SK-N-SH treated with all-trans-retinoic acid at 6 μM for 48 hours (cell line): ENCODE measurements at regions not wholly inside any gene's neighbourhood (a gene's known extent, or its start where the extent isn't known, plus 50 kb on each side); places are given as distances from the start of the nearest gene placed in this dataset.

Source experiments
- ATAC-seq: fragments of 200-7000 bp; cut with Tn5 transposase; 3 replicates; pipeline ENCODE4 v1.9.1; 2020; ENCODE audit warnings: mild to moderate bottlenecking, moderate library complexity
- ARNTL ChIP-seq: fragments of 450-650 bp; formaldehyde crosslinking; IDR thresholded peaks from 2 replicates; pipeline ENCODE4 v1.5.0; 2020; ENCODE audit warnings: low read depth, mild to moderate bottlenecking, moderate library complexity, borderline replicate concordance
- BACH2 ChIP-seq: fragments of 250-450 bp; sonication (Bioruptor Pico); IDR thresholded peaks from 2 replicates; pipeline ENCODE4 v1.9.0; 2021; ENCODE audit warnings: mild to moderate bottlenecking, borderline replicate concordance
- ESRRG ChIP-seq: fragments of 250-450 bp; sonication (Bioruptor Pico); IDR thresholded peaks from 2 replicates; pipeline ENCODE4 v1.6.1; 2021; ENCODE audit warnings: mild to moderate bottlenecking
- GLIS3 ChIP-seq: fragments of 250-450 bp; sonication (Bioruptor Pico); IDR thresholded peaks from 2 replicates; pipeline ENCODE4 v1.5.0; 2020; ENCODE audit warnings: mild to moderate bottlenecking, moderate library complexity
- ISL1 ChIP-seq: fragments of 250-450 bp; sonication (Bioruptor Pico); IDR thresholded peaks from 2 replicates; pipeline ENCODE4 v2.1.2; 2022; ENCODE audit warnings: mild to moderate bottlenecking, moderate library complexity
- OSR1 ChIP-seq: fragments of 250-450 bp; sonication (Bioruptor Pico); IDR thresholded peaks from 2 replicates; pipeline ENCODE4 v1.8.0; 2022; ENCODE audit warnings: moderate library complexity, mild to moderate bottlenecking, inconsistent platforms
- PATZ1 ChIP-seq: fragments of 250-450 bp; sonication (Bioruptor Pico); IDR thresholded peaks from 2 replicates; pipeline ENCODE4 v1.8.0; 2020; ENCODE audit warnings: mild to moderate bottlenecking, moderate library complexity, borderline replicate concordance
- RARB ChIP-seq: fragments of 250-450 bp; sonication (Bioruptor Pico); IDR thresholded peaks from 2 replicates; pipeline ENCODE4 v1.8.0; 2021; ENCODE audit warnings: mild to moderate bottlenecking, moderate library complexity
- SNAI2 ChIP-seq: fragments of 250-450 bp; sonication (Bioruptor Pico); IDR thresholded peaks from 2 replicates; pipeline ENCODE4 v1.5.0; 2020; ENCODE audit warnings: mild to moderate bottlenecking, moderate library complexity
- TCF4 ChIP-seq: fragments of 250-450 bp; sonication (Bioruptor Pico); IDR thresholded peaks from 2 replicates; pipeline ENCODE4 v1.8.0; 2021; ENCODE audit warnings: mild to moderate bottlenecking, moderate library complexity, borderline replicate concordance
- TOX ChIP-seq: fragments of 250-450 bp; sonication (Bioruptor Pico); IDR thresholded peaks from 2 replicates; pipeline ENCODE4 v1.8.0; 2021; ENCODE audit warnings: mild to moderate bottlenecking, moderate library complexity, borderline replicate concordance
- ZC3H10 ChIP-seq: fragments of 250-450 bp; sonication (Bioruptor Pico); IDR thresholded peaks from 2 replicates; pipeline ENCODE4 v1.5.1; 2021; ENCODE audit warnings: mild to moderate bottlenecking, moderate library complexity
- ZFP3 ChIP-seq: fragments of 250-450 bp; sonication (Bioruptor Pico); IDR thresholded peaks from 2 replicates; pipeline ENCODE4 v1.5.0; 2020; ENCODE audit warnings: mild to moderate bottlenecking, moderate library complexity
- ZNF70 ChIP-seq: fragments of 450-650 bp; formaldehyde crosslinking; IDR thresholded peaks from 2 replicates; pipeline ENCODE4 v1.5.0; 2020; ENCODE audit warnings: mild to moderate bottlenecking, moderate library complexity
- ZNF8 ChIP-seq: fragments of 450-650 bp; formaldehyde crosslinking; IDR thresholded peaks from 2 replicates; pipeline ENCODE4 v1.5.0; 2020; ENCODE audit warnings: mild to moderate bottlenecking, moderate library complexity
- TF ChIP-seq, protein P1 (sequence below): fragments of 250-450 bp; sonication (Bioruptor Pico); IDR thresholded peaks from 2 replicates; pipeline ENCODE4 v1.8.0; 2021; ENCODE audit warnings: low read depth, mild to moderate bottlenecking, moderate library complexity, borderline replicate concordance
- TF ChIP-seq, protein P2 (sequence below): fragments of 250-450 bp; sonication (Bioruptor Pico); IDR thresholded peaks from 2 replicates; pipeline ENCODE4 v1.5.1; 2020; ENCODE audit warnings: low read depth, mild to moderate bottlenecking, moderate library complexity
- TF ChIP-seq, protein P3 (sequence below): fragments of 250-450 bp; sonication (Bioruptor Pico); IDR thresholded peaks from 2 replicates; pipeline ENCODE4 v1.5.0; 2020; ENCODE audit warnings: mild to moderate bottlenecking, moderate library complexity
- TF ChIP-seq, protein P4 (sequence below): fragments of 250-450 bp; sonication (Bioruptor Pico); IDR thresholded peaks from 2 replicates; pipeline ENCODE4 v1.5.1; 2021; ENCODE audit warnings: mild to moderate bottlenecking, moderate library complexity

DNA sequence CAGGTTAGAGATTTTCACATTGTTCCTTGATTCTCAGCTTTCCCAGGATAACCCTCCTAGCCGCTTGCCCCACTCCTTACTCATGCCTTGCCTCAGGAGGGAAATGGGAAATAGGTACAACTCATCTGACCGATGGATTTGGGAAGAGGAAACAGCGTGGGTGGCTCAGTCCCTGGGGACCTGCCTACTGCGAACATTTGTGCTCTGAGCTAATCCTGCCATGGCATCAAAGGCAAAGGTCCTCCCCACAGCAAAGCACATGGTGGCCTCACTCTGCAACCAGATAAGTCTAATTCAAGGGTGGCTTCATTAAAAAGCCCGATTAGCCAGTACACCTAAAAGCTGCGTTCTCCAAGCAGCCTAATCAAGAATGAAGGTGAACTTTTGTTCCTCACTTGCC lies 82.4 kb upstream of the ADRA1B start:
- TF ChIP-seq OSR1 (CRISPR knock-in tag): no peak
- TF ChIP-seq PATZ1 (CRISPR knock-in tag): no peak
- TF ChIP-seq ISL1: no peak
- TF ChIP-seq, protein P1, sequence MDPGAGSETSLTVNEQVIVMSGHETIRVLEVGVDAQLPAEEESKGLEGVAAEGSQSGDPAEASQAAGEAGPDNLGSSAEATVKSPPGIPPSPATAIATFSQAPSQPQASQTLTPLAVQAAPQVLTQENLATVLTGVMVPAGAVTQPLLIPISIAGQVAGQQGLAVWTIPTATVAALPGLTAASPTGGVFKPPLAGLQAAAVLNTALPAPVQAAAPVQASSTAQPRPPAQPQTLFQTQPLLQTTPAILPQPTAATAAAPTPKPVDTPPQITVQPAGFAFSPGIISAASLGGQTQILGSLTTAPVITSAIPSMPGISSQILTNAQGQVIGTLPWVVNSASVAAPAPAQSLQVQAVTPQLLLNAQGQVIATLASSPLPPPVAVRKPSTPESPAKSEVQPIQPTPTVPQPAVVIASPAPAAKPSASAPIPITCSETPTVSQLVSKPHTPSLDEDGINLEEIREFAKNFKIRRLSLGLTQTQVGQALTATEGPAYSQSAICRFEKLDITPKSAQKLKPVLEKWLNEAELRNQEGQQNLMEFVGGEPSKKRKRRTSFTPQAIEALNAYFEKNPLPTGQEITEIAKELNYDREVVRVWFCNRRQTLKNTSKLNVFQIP (CRISPR knock-in tag): no peak
- TF ChIP-seq, protein P2, sequence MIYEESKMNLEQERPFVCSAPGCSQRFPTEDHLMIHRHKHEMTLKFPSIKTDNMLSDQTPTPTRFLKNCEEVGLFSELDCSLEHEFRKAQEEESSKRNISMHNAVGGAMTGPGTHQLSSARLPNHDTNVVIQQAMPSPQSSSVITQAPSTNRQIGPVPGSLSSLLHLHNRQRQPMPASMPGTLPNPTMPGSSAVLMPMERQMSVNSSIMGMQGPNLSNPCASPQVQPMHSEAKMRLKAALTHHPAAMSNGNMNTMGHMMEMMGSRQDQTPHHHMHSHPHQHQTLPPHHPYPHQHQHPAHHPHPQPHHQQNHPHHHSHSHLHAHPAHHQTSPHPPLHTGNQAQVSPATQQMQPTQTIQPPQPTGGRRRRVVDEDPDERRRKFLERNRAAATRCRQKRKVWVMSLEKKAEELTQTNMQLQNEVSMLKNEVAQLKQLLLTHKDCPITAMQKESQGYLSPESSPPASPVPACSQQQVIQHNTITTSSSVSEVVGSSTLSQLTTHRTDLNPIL (CRISPR knock-in tag): no peak
- no peak for TF ChIP-seq GLIS3 (CRISPR knock-in tag)
- TF ChIP-seq TCF4 (CRISPR knock-in tag): no peak
- TF ChIP-seq ZNF70: no peak
- TF ChIP-seq ESRRG (CRISPR knock-in tag): no peak
- no peak for TF ChIP-seq BACH2 (CRISPR knock-in tag)
- TF ChIP-seq ZFP3 (CRISPR knock-in tag): no peak
- TF ChIP-seq ZC3H10 (CRISPR knock-in tag): no peak
- TF ChIP-seq TOX (CRISPR knock-in tag): no peak
- TF ChIP-seq ARNTL (CRISPR knock-in tag): no peak
- TF ChIP-seq, protein P3, sequence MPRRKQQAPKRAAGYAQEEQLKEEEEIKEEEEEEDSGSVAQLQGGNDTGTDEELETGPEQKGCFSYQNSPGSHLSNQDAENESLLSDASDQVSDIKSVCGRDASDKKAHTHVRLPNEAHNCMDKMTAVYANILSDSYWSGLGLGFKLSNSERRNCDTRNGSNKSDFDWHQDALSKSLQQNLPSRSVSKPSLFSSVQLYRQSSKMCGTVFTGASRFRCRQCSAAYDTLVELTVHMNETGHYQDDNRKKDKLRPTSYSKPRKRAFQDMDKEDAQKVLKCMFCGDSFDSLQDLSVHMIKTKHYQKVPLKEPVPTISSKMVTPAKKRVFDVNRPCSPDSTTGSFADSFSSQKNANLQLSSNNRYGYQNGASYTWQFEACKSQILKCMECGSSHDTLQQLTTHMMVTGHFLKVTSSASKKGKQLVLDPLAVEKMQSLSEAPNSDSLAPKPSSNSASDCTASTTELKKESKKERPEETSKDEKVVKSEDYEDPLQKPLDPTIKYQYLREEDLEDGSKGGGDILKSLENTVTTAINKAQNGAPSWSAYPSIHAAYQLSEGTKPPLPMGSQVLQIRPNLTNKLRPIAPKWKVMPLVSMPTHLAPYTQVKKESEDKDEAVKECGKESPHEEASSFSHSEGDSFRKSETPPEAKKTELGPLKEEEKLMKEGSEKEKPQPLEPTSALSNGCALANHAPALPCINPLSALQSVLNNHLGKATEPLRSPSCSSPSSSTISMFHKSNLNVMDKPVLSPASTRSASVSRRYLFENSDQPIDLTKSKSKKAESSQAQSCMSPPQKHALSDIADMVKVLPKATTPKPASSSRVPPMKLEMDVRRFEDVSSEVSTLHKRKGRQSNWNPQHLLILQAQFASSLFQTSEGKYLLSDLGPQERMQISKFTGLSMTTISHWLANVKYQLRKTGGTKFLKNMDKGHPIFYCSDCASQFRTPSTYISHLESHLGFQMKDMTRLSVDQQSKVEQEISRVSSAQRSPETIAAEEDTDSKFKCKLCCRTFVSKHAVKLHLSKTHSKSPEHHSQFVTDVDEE (CRISPR knock-in tag): no peak
- TF ChIP-seq, protein P4, sequence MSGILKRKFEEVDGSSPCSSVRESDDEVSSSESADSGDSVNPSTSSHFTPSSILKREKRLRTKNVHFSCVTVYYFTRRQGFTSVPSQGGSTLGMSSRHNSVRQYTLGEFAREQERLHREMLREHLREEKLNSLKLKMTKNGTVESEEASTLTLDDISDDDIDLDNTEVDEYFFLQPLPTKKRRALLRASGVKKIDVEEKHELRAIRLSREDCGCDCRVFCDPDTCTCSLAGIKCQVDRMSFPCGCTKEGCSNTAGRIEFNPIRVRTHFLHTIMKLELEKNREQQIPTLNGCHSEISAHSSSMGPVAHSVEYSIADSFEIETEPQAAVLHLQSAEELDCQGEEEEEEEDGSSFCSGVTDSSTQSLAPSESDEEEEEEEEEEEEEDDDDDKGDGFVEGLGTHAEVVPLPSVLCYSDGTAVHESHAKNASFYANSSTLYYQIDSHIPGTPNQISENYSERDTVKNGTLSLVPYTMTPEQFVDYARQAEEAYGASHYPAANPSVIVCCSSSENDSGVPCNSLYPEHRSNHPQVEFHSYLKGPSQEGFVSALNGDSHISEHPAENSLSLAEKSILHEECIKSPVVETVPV (CRISPR knock-in tag): no peak
- TF ChIP-seq SNAI2 (CRISPR knock-in tag): no peak
- TF ChIP-seq ZNF8 (CRISPR knock-in tag): no peak
- ATAC-seq: no peak

DNA sequence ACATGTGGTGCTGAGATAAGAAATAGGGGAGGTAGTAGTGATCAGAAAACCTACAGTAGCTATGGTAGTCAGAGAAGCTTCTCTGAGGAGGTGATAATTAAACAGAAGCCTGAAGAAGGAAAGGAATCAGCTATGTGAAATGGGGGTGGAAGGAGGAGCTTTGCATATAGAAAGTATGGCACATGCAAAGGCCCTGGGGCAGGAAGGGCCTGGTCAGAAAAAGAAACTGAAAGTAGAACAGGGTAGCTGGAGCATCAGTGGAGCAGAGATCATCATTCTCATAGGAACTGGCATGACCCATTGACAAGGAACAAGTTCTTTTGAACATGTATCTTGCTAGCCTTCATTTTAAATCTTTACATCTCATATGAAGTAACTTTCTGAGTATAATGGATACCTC lies 80.7 kb upstream of the ADRA1B start:
- TF ChIP-seq TCF4 (CRISPR knock-in tag) (no peak), ZC3H10 (CRISPR knock-in tag) (no peak), PATZ1 (CRISPR knock-in tag) (no peak), OSR1 (CRISPR knock-in tag) (no peak), SNAI2 (CRISPR knock-in tag) (no peak), GLIS3 (CRISPR knock-in tag) (no peak), BACH2 (CRISPR knock-in tag) (no peak), RARB (CRISPR knock-in tag) (no peak)
- TF ChIP-seq, protein P2 (CRISPR knock-in tag): no peak
- TF ChIP-seq, all 23 proteins: peak for 0
- ATAC-seq: no peak
